Activated CD4-positive, alpha-beta T cell treated with anti-CD3 and anti-CD28 coated beads, Interleukin-2, amount 50 U/mL, for 24 hours (primary cell): ENCODE measurements at regions not wholly inside any gene's neighbourhood (a gene's known extent, or its start where the extent isn't known, plus 50 kb on each side); places are given as distances from the start of the nearest gene placed in this dataset.

Source experiments
- DNase-seq, 2 donors: peaks; one replicate each; pipeline ENCODE4 v3.0.0-alpha.2; 2020; ENCODE audit warnings: low read depth in 1 of 2, low spot score in 1 of 2

DNA sequence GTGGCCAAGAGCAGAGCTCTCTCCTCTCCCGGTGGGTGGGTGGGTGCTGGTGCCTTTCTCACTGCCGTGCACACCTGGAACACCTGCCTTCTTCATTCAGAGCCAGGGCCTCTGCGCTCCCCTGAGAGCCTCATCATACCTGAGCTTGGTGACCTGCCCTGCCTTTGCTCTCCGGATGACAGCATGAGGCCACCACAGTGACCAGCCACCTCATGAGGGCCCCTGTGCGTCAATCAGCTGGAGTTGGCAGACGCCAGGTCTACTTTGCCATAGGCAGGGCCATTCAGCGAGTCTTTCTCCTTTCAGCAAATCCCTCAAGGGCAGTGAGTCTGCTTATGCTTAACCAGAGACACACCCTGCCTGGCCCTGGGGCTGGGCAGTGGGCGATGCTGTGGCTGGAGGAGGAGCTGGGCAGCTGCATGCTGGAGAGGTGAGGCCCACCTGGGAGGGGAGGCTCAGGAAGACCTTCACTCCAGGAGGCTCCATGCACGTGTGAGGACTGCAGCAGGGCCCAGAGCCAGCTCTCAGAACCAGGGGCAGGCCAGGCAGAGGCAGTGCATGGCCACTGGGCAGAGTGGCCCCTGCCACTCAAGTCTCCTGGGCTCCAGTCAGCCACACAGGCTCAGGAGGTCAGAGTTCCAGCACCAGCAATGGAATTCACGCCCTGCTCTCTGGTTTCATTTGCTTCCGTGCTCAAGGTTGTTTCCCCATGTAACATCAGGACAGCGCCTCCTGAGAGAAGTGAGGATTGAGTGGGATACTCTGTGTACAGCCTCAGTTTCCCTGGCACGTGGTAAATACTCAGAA lies 417.5 kb upstream of the MYT1L start:
- DNase-seq, result no peak

DNA sequence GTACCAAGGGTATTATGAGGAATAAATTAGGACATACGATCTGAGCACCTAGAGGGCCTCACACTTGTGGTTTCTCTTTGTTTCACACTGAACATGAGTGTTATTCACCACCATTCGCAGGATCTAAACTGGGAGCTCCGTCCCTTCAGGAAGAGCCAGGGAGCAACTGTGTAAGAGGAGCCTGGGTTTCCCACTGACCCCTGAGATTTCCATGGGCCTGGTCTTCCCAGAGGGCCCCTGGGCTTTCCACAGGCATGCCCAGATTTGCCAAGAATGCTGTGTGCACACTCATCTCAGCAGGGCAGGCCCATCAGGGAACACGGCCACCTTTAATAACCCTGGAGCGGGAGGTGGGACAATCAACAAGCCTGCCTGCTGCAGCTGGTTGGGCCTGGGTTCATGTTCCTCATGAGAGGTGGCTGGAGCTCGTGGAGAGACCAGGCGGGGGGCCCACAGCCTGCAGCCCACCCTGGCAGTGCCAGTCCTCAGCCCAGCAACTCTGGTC lies 416.8 kb upstream of the MYT1L start:
- DNase-seq, result no peak

DNA sequence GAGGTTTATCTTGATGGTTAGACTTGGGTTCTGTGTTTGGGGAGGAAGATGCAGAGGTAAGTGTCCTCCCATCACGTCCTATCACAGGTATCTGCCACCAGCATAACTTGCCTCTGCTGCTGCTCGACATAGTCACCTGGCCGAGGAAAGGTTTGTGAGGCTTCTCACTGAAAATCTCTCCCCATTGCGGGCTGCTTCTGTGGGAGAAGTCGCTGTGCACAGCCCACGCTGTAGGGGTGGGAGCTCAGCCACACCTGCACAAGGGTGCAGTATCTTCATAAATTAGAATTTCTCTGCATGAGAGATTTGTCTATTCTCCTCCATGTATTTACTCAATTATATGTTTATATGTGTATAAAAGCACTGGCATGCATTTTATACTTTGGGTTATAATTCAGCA lies 415.7 kb upstream of the MYT1L start:
- DNase-seq, result no peak

DNA sequence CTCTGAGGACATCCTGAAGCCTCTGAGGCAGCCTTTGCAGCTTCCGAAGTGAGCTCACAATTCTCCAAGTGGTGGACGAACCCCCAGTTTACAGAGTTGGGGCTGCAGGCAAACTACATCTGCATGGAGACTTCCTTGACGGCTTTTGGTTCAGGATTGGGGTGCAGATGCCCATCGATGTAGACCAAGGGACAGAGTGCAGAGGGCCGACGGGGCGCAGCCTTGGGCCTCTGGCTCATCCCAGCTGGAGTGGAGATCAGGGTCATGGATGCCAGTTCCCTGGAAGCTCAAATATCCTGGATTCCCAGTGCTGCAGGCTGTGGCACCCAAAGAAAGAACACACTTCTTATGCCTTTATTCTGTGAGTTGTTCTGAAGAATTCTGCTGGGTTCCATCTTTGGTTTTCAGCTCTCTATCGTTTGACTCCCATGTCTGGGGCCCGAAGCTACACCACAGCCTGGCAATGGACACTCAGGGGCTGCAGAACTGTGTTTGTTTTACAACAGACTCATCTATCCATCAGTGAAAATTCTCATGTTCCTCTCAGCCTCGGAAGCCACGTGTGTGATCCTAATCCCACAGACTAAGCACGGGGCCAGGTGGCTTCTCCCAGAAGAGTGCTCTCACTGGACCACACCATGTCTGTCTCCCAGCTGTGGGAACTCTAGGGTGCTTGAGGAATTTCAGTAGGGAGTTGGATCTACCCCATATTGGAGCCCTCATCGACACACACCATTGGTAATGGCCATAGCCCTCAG lies 414.1 kb upstream of the MYT1L start:
- DNase-seq, result no peak

DNA sequence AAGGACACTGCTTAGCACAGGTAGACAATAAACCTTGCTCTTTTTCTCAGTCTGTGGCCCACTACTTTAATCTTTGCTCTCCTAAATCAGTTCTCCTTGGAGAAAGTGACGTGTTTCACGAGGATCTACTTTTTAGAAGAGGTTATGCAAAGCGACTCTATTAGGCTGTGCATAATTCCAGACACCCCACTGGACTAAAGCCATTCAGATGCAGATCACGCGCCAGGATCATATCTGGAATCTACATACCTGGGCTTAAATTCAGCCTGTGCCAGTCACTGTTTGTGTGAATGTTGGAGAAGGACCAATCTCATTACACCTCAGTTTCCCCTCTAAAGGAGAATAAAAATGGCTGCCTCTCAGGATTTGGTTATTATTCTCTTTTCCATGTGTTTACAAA lies 413.0 kb upstream of the MYT1L start:
- no peak for DNase-seq

DNA sequence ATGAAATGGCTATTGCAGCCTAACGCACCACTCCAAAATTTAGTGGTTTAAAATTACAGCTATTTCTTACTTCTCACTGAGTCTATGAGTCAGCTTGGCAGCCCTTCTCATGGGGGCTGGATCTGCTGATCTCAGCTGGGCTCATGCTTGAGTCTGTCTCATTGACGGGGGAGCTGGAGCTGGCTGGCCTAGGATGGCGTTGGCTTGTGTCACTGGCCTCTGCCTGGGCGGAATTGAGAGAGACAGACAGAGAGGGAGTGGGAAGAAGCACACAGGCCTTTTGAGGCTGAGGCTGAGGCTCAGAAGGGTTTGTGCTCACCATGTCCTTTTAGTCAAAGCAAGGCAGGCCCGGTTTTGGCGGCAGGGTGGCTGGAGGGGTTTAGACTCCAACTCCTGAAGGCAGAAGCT lies 412.1 kb upstream of the MYT1L start:
- no peak for DNase-seq

DNA sequence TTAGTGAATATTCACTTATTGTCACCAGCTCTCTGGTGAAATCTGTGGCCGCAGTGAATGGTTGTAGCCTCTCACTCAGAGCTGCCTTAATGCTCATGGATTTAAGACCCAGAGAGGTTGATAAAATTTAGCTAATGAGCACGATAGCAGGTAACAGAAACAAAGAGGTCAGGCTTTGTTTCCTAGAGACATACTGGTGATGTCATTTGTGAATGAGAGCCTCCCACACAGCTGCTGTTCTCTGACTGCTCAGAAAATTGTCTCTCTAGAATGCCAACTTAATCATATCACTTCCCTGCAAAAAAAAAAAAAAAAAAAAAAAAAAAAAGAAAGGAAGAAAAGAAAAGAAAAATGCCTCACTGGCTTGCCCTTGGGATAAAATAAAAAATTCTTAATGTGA lies 411.7 kb upstream of the MYT1L start:
- no peak for DNase-seq

DNA sequence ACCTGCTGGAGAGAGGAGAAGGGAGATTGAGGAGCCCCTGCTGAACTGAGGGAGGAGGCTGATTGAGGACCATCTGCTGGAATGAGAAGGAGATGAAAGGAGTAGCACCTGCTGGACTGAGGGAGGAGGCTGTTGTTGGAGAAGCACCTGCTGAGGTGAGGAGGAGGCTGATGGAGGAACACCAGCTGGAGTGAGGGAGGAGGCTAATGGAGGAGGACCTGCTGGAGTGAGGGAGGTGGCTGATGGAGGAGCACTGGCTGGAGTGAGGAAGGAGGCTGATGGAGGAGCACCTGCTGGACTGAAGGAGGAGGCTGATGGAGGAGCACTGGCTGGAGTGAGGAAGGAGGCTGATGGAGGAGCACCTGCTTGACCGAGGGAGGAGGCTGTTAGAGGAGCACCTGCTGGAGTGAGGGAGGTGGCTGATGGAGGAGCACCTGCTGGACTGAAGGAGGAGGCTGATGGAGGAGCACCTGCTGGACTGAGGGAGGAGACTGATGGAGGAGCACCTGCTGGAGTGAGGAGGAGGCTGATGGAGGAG lies 409.2 kb upstream of the MYT1L start:
- no peak for DNase-seq

DNA sequence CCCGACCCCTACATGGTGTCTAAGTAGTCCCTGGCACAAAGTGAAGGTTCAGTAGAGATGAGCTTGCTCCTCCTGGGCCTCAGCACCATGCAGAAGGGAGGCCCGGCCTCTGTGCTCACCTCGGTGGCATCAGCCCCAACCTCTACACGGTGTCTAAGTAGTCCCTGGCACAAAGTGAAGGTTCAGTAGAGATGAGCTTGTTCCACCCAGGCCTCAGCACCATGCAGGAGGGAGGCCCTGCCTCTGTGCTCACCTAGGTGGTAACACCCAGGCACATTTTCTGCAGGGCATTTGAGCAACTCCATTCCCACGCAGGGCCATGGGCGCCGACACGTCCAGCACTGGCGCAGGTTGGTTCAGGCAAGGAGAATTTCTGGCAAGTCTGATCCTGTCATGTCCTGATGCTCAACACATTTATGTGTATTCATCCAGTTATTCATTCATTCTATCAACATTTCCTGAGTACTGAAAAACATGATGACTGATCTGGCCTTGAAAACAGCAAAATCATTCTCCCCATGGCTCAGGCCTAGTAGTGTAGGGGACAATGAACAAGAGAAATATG lies 408.2 kb upstream of the MYT1L start:
- DNase-seq, result no peak

DNA sequence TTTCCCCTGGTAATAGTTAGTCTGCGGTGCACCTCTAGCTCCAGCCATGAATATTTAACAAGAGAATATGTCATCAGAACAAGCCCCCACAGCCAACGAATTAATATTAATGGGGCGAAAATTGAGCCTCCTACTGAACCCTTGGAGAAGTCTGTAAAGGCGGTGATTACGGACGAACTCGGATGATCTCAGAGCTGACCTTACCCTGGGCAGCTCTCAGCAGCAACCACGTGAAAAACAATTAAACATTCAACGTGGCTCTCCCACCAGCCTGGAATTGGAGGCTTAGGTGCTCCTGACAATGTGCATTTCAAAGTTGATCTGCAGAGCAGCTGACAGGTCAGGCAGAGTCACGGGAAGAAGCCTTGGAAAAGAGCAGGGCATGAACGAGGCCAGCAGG lies 407.6 kb upstream of the MYT1L start:
- DNase-seq, result no peak

DNA sequence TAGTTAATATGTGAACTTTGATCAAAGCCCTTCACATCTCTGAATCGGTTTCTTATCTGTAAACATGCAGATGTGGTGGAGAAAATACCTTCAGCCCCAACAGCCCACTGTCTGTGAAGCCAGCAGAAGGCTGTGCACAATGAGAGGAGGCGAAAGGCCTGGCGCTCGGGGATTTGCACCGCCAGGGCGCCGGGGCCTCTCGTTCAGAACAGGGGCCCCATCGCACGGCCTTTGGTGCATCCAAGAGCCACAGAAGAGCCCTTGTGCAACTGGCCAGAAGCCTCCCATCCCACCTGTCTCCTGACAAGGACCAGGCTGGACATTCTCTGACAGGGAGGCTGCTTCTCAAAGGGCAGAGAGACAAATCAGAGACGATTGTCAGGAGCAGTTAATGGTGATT lies 407.2 kb upstream of the MYT1L start:
- no peak for DNase-seq

DNA sequence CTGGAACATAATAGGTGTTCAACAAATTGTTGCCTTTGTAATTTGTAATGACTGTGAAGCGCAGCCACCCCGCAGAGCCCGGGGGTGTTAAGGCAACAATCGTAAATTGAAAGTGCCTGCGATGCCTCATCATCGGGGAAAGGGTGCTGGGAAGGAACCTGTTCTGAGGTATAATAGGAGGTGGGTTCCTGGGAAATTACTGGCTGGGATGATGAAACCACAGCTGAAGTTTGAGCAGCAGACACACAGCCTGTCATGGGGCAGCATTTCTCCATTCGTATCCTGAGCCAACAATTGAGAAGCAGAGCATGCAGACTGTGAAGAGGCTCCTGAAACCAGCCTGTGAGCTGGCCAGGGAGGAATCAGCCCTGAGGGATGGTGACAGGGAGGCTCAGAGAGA lies 404.0 kb upstream of the MYT1L start:
- no peak for DNase-seq

DNA sequence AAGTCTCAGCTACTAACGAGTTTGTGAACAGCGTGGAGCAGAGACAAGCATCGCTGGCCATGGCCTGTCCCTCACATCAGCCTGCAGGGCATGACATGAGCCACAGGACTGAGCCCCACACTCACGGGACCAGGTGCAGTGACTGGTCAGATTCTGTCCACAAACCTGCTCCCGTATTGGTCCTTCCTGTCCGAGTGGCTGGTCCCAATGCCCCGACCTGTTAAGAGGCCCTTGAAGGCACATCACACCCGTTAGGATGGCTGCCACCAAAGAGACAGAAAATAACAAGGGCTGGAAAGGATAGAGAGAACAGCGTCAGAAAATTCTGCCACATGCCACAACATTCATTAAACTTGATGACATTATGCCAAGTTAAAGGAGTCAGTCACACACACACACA lies 403.2 kb upstream of the MYT1L start:
- DNase-seq, result no peak

DNA sequence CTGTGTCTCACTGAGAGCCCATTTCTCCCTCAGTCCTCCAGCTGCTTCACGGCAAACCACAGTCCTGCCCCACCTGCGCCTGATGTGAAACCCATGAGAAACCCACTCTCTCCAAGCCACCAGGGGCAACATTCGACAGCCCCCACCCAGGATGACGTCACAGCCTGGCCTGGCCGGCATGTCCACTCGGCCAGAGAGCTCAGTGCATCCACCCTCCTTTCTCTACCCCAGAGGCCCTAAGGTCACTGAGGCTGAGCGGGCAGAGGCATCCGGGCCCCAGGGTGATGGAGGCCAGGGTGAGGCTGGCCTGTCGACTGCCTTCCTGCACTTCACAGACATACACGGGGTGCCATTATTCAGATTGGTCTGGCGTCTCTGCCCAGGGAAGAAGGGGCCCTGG lies 402.7 kb upstream of the MYT1L start:
- no peak for DNase-seq

DNA sequence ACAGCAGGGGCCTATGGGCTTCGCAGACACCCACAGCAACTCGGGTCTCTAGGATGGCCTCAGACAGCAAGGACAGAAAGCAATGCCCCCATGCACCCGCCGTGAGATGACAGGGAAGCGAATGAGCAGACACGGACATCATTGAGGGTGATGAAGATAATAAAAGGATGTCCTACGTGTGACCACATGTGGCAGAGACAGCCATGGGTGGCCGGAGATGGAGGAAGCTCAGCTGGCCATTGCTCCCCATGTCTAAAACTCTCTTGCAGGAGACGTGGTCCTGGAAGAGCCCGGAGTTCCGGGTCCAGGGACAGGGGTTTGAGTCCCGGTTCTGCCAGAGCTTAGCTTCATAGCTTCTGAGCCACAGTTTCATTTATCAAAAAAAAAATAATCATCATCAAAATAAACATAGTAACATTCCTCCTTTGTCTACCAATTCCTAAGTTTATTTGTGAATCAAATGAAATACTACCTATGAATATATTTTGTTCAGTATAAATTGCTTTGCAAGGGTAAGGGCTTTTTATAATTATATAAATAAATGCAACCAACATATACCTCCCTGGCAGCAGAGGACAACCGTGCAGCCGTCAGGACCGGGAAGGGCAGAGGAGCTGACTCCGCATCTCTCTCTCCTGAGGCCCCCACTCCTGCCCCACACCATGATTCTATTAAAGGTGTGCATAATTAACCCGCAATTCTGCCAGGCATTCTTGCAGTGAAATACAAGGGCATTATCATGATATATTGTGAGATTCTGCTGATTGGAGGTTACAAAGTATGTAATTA lies 401.4 kb upstream of the MYT1L start:
- DNase-seq, result no peak

DNA sequence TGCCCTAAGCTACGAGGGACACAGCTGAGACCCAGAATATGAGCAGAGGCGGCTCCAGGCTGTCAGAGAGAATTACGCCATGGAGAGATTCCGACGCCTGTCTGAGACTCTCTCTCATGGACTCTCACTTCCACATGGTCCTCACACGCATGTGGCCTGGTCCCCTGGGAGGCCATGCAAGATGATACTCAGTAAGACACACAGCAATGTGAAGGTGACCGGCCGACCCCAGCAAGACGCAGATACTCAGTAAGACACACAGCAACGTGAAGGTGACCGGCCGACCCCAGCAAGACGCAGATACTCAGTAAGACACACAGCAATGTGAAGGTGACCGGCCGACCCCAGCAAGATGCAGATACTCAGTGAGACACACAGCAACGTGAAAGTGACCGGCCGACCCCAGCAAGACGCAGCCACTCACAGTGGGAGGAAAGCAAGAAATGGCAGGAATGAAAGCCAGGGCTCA lies 400.8 kb upstream of the MYT1L start:
- DNase-seq, result no peak

DNA sequence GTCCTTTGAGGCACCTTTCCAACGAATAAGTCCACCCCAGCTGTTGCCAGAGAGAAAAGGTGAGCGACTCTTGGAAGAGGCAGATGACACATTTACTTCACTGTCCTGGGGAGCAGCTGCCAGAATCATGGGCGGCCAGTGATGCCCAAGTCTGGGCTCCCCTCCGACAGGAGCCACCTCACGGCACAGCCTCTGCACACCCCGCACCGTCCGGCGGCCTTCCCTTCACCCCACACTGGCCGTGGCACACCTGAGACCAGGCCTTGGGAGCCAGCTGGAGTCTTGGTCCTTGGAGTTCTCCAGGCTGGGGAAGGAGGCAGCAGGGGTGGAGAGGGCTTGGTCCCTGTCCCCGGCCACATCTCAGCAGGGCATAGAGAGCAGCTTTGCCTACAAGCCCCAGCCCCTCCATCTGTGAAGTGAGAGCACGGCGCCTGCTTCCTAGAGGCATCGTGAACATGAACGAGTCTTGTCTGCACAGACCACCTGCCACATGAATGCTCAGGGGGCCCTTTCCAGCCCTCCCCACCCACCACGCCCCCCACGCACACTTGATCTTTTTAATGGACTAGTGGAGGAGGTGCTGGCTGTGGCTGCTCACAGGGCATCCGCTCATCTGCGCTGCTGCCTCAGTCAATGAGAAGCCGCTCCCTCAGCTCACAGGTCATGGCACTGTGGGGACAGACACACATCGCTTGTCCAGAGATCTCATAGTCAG lies 400.2 kb upstream of the MYT1L start:
- no peak for DNase-seq

DNA sequence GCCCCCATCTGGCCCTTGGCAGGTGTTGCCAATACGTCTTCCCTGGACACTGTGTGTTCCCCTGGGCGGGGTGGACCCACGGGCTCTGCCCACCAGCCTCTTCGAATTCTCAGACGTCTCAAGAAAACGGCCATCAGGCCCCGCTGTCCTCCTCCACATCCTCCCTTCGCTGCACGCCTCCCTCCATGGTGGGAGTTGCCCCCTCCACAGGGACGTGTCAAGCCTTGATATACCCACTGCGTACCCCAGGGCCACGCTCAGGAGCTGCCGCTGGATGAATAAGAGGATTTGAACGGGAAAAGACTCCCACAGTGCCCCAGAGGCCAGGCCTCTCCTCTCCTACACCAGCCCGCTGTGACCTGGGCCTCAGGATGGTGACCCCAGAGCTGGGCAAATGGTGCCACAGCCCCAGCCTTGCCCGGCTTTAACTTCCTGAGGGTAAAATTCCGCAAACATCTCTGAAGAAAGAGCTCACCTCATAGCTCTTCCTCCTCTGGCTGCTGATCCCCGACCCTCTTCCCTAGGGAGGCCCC lies 399.3 kb upstream of the MYT1L start:
- DNase-seq, result no peak

DNA sequence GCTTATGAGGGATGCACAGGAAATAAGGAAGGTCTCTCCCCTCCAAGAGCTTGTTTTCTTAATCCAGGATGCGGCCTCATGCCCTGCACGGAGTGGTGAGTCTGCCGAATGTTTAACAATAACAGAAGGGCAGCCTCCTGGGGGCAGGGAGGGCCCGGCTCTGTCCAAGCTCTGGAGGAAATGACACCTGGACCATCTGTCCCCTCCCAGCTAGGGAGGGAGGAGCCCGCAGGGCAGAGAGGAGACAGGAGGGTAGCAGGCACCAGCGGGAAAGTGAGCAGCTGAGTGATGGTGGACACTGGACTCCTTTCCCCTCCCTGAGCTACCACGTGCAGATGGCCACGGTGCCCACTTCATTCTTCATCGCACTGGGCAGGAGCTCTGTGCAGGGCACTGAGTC lies 398.2 kb upstream of the MYT1L start:
- DNase-seq, result no peak

DNA sequence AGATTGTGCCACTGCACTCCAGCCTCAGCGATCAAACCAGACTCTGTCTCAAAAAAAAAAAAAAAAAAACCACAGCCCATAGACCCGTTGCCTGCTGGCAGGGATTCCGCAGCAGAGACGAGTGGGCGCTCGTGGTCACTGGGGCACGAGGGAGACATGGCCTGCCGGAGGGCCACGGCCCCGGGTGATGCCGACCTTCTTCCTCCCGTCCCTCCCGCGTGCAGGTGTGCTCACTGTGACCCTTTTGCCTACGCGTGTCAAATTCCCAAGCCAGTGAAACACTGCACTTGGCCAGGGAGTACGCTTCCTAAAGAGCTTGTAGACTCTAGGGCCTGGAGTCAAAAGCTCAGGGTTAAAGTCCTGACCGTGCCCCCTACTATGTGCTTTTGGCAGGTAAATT lies 397.6 kb upstream of the MYT1L start:
- no peak for DNase-seq
